WERI-Rb-1 (cell line): ENCODE measurements at regions not wholly inside any gene's neighbourhood (a gene's known extent, or its start where the extent isn't known, plus 50 kb on each side); places are given as distances from the start of the nearest gene placed in this dataset.
"Not testable (repeated sequence)": the region's sequence is repeated elsewhere in the genome, so short reads cannot be mapped to it uniquely, and the experiment has no call there.

Experiments
- DNase-seq: peaks from one replicate; pipeline ENCODE4 v3.0.0-alpha.2; 2020
- H3K27ac ChIP-seq: fragments of 250-450 bp; sonication (Bioruptor Pico); 2 replicates; pipeline ENCODE4 v1.5.1; 2020; ENCODE audit warnings: mild to moderate bottlenecking, moderate library complexity
- H3K27me3 ChIP-seq: fragments of 250-450 bp; sonication (Bioruptor Pico); 2 replicates; pipeline ENCODE4 v1.5.1; 2021; ENCODE audit warnings: mild to moderate bottlenecking, low read depth, moderate library complexity; ENCODE audit not compliant: insufficient read depth, severe bottlenecking
- H3K36me3 ChIP-seq: fragments of 250-450 bp; sonication (Bioruptor Pico); 2 replicates; pipeline ENCODE4 v1.5.1; 2020; ENCODE audit warnings: mild to moderate bottlenecking, moderate library complexity
- H3K4me3 ChIP-seq: 2 replicates; pipeline ENCODE4 v1.5.1; 2011; ENCODE audit warnings: low read depth, mild to moderate bottlenecking, control low read depth, low read length
- H3K9me3 ChIP-seq: fragments of 250-450 bp; sonication (Bioruptor Pico); 2 replicates; pipeline ENCODE4 v1.5.1; 2021; ENCODE audit warnings: mild to moderate bottlenecking, moderate library complexity; ENCODE audit not compliant: severe bottlenecking
- TF ChIP-seq, protein P1 (sequence below): IDR thresholded peaks from 2 replicates; pipeline ENCODE4 v1.5.1; 2011; ENCODE audit warnings: low read depth, mild to moderate bottlenecking, control low read depth, inconsistent platforms, low read length

DNA sequence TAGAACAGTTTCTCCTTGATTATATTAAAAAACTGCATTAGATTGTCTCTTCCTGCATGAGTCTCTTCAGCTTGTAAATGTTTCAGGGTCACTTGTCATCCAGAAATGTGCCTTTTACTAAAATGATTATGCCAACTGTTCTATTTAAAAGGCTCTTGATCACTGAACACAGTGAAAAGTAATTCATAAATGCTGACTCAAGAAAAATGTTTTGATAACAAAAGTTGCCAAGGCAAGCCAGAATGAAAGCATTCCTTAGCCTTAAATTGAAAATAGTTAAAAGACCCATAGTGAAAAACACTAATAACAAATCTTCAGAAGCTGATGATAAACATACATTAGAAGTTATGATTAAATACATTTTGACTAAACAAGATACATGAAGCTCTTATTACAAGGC lies 356.0 kb upstream of the KIF2B start:
- no peak overlapping the region for H3K4me3 ChIP-seq
- DNase-seq: no peak
- TF ChIP-seq, protein P1, sequence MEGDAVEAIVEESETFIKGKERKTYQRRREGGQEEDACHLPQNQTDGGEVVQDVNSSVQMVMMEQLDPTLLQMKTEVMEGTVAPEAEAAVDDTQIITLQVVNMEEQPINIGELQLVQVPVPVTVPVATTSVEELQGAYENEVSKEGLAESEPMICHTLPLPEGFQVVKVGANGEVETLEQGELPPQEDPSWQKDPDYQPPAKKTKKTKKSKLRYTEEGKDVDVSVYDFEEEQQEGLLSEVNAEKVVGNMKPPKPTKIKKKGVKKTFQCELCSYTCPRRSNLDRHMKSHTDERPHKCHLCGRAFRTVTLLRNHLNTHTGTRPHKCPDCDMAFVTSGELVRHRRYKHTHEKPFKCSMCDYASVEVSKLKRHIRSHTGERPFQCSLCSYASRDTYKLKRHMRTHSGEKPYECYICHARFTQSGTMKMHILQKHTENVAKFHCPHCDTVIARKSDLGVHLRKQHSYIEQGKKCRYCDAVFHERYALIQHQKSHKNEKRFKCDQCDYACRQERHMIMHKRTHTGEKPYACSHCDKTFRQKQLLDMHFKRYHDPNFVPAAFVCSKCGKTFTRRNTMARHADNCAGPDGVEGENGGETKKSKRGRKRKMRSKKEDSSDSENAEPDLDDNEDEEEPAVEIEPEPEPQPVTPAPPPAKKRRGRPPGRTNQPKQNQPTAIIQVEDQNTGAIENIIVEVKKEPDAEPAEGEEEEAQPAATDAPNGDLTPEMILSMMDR: no peak
- no peak overlapping the region for H3K27ac ChIP-seq
- no peaks in the 10 kb centered on the region for H3K27me3 ChIP-seq
- H3K36me3 ChIP-seq: no peaks in the 10 kb centered on the region
- H3K9me3 ChIP-seq: no peaks in the 10 kb centered on the region

DNA sequence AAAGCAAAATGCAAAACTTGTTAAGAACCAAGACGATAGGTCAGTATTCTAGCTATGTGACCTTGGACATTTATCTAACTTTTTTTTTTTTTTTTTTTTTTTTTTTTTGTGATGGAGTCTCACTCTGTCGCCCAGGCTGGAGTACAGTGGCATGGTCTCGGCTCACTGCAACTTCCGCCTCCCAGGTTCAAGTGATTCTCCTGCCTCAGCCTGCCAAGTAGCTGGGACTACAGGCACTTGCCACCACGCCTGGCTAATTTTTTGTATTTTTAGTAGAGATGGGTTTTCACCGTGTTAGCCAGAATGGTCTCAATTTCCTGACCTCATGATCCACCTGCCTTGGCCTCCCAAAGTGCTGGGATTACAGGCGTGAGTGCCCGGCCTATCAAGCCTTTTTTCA lies 358.3 kb upstream of the KIF2B start:
- DNase-seq, H3K27ac ChIP-seq, H3K27me3 ChIP-seq, H3K4me3 ChIP-seq, H3K36me3 ChIP-seq, H3K9me3 ChIP-seq: not testable (repeated sequence)

DNA sequence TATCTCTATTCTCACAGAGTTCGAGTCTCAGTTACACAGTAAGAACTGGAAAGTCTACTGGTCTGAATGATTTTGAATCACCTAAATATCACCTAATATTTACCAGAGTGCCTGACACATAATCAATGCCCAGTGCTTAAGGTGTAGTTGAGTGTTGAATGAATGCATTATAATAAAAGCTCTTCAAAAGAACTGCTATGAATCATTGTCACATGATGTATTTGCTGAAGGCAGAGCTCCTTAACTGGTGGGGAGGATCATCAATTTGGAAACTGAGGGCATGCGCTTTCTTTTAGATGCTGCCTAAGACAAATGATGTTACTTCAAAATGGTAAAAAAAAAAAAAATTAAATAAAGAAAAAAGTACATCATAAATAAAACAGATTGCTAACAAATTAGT lies 359.4 kb upstream of the KIF2B start:
- TF ChIP-seq, protein P1: no peak
- DNase-seq: no peak

DNA sequence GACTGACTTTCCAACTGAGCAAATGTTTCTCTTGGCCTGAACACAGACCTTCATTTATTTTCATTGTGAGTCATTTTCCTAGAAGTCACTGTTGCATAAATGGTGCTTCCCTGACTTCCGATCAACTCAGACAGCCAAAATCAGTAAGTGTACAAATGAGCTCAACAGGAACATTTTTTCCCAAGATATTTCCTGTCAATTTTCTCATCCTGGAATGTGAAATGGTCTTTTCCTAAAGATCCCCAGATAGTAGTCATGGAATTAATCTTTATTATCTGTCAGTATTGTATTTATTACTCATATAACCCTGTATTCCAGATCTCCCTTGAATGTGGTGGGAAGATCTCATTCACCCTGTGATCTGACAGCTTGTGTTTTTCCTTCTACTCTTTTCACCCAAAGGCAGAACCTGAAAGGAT lies 360.3 kb upstream of the KIF2B start:
- Histone ChIP-seq H3K27ac (no peak overlapping the region), H3K4me3 (no peak overlapping the region), H3K27me3 (no peaks in the 10 kb centered on the region), H3K9me3 (peaks cover 2% of the 10 kb centered on the region), H3K36me3 (no peaks in the 10 kb centered on the region)
- TF ChIP-seq, protein P1: no peak
- DNase-seq: no peak

More for the DNA sequence above, 359.4 kb upstream of the KIF2B start:
- Histone ChIP-seq H3K27ac (no peak overlapping the region), H3K36me3 (no peaks in the 10 kb centered on the region), H3K9me3 (no peaks in the 10 kb centered on the region), H3K27me3 (no peaks in the 10 kb centered on the region), H3K4me3 (no peak overlapping the region)

DNA sequence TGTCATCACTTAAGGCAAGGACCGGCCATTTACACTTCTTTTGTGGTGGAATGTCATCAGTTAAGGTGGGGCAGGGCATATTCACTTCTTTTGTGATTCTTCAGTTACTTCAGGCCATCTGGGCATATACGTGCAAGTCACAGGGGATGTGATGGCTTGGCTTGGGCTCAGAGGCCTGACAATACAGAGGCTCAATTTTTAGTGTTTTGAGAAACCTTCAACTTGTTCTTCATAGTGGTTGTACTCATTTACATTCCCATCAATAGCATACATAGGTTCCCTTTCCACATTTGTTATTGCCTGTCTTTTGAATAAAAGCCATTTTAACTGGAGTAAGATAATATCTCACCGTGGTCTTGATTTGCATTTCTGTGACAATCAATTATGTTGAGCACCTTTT lies 366.8 kb upstream of the KIF2B start:
- not testable (repeated sequence) for H3K27me3 ChIP-seq, H3K27ac ChIP-seq, DNase-seq, H3K36me3 ChIP-seq, H3K9me3 ChIP-seq, H3K4me3 ChIP-seq

DNA sequence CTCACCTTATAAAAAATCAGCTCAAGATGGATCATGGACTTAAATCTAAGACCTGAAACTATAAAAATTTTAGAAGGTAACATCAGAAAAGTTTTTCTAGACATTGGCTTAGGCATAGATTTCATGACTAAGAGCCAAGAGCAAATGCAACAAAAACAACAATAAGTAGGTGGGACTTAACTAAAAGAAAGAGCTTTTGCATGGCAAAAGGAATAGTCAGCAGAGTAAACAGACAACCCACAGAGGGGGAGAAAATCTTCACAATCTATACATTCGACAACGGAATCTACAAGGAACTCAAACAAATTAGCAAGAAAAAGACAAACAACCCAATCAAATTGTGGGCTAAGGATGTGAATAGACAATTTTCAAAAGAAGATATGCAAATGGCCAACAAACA lies 368.4 kb upstream of the KIF2B start:
- Histone ChIP-seq H3K36me3 (no peaks in the 10 kb centered on the region), H3K4me3 (no peak overlapping the region), H3K27ac (no peak overlapping the region), H3K9me3 (peaks cover 2% of the 10 kb centered on the region), H3K27me3 (no peaks in the 10 kb centered on the region)
- no peak for DNase-seq
- TF ChIP-seq, protein P1: no peak

DNA sequence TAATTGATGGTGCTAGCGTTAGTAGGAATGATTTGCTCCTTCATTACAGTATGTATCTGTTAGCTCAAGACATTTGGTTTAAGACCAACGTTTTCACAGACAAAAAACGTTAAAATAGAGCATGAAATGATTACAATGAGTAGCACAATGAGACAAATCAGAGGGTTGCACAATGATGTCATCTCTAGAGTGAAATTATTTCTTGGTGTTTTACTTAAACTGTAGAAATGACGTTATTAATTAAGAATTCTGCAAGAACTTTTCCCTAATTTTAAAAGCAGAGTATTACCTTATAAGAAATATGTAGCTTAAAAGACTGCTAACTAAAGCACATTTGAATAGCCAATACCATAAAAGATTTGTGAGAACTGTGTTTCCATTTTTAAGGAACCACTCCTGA lies 373.4 kb upstream of the KIF2B start:
- no peaks in the 10 kb centered on the region for H3K9me3 ChIP-seq
- TF ChIP-seq, protein P1: no peak
- H3K4me3 ChIP-seq: no peak overlapping the region
- DNase-seq: no peak
- H3K27ac ChIP-seq: no peak overlapping the region
- H3K27me3 ChIP-seq: no peaks in the 10 kb centered on the region
- H3K36me3 ChIP-seq: no peaks in the 10 kb centered on the region
